ENCODE measurements at regions not wholly inside any gene's neighbourhood (a gene's known extent, or its start where the extent isn't known, plus 50 kb on each side); places are given as distances from the start of the nearest gene placed in this dataset.
"Not testable (repeated sequence)": the region's sequence is repeated elsewhere in the genome, so short reads cannot be mapped to it uniquely, and the experiment has no call there.

GRCh38 chr14:105711044-105711620 is 184.7 kb downstream of the TMEM121 start:
- no peak for DNase-seq

- DNase-seq, result no peak
These were observed 185.6 kb downstream of the TMEM121 start for GRCh38 chr14:105711841-105712460.

DNA sequence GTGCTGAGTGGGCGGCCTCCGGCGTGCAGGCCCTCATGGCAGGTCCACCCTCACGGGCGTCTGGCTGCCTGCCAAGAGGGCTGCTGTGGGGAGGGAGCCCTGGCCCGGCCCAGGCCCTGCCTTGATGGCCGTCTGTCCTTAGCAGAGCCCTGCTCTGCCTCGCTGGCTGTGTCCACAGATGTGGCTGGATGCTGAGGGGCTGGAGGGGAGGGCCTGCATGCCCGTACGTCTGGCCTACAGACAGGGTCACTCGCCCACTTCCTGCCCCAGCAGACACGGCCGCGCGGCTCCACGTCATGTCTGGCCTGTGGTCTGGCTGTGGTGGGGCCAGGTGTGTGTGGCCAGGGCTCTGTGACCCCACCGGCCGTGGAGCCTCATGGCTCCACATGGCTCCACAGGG is 186.3 kb downstream of the TMEM121 start:
- DNase-seq, result not testable (repeated sequence)

GRCh38 chr14:105713160-105713559 is 186.8 kb downstream of the TMEM121 start:
- DNase-seq, result not testable (repeated sequence)

DNA sequence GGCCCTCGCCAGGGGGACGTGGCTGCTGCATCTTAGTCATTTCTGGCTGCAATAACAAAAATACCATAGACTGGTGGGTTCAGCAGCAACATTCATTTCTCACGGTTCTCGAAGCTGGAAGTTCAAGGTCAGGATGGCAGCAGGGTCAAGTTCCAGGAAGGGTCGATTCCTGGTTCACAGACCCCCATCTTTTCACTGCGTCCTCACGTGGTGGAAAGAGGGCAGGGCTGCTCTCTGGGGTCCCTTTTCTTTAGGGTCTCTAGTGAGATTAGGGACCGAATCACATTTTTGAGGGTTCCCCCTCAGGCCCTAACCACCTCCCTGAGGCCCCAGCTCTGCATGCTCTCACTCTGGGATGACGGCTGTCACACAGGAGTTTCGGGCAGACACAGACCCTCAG is 187.5 kb downstream of the TMEM121 start:
- DNase-seq, result not testable (repeated sequence)

- not testable (repeated sequence) for DNase-seq
These were observed 192.4 kb downstream of the TMEM121 start for GRCh38 chr14:105718787-105719186.

GRCh38 chr14:105720106-105720505 is 193.7 kb downstream of the TMEM121 start:
- DNase-seq, result not testable (repeated sequence)

DNA sequence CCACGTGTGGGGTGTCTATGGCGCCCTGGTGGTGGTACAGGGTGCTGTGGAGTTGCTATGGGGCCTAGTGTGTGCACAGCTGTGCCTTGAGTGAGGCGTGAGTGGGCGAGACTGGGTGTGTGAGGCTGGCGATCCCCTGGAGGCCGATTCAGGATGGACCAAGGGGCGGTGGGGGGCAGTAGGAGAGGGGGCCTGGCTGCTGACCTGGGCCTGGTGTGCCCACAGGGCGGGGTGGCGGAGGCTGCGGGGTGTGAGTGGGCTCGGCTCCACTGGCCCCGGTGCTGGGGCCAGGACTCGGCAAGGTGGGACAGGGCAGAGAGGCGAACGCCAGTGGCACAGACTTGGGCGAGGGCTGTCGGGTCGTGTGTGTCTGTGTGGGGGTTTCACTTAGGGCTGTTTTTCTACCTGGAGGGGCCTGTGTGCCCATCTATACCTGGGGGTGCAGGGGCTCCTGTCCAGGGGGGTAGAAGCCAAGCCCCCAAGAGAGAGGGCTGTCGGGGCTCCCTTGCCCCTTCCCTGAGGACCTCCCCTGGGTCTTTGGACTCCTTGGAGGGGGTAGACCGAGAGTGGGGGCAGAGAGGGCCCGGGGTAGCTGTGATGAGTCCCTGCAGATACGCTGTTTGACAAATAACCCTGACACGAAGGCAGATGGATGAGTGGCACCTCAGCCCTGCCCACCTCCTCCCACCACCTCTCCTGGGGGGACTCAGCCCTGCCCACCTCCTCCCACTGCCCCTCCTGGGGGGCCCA is 194.6 kb downstream of the TMEM121 start:
- not testable (repeated sequence) for DNase-seq

DNA sequence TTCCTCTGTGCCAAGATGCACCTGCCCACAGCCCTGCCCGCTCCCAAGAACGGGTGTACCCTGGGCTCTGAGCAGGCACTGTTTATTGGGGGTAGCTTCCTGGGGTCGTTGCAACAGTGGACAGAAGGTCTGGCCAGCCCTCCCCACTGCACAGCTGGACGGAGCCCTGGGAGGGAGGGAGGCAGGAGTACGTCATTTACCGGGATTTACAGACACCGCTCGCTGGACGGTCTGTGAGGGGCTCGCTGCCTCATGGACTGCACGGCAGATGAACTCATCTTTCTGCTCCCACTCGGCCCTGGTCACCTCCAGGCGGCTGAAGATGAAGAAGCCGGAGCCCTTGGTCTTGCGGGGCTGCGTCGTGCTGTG is 195.2 kb downstream of the TMEM121 start:
- DNase-seq, result not testable (repeated sequence)

DNA sequence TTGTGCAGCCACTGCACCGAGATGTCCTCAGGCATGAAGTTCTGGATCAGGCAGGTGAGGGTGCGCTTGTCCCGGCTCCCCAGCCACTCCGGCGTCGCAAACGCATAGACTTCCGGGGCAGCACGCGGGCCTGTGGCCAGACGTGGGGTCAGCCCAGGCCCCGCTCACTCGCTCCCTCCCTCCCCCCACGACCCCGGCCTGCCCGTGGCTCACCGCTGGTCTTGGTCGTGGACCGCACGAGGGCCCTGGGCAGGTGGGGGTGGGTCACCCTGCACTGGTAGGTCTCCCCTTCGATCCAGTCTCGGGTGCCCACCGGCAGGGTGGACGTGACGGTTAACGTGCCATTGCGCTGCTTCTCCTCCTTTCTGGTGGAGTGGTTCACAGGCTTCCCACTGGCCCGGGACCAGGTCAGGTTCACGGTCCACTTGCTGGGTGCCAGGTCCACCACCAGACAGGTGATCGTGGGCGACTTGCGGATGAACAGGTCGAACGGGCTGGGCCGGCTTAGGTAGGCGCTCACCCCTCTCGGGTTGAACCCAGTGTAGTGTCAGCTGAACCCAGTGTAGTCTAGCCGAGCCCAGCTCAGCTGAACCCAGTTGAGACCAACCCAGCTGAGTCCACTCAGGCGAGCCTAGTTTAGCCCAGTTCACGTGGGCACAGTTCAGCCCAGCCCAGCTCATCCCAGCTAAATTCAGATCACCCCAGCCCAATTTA is 195.8 kb downstream of the TMEM121 start:
- not testable (repeated sequence) for DNase-seq

GRCh38 chr14:105723271-105723670 is 196.9 kb downstream of the TMEM121 start:
- DNase-seq, result not testable (repeated sequence)

DNA sequence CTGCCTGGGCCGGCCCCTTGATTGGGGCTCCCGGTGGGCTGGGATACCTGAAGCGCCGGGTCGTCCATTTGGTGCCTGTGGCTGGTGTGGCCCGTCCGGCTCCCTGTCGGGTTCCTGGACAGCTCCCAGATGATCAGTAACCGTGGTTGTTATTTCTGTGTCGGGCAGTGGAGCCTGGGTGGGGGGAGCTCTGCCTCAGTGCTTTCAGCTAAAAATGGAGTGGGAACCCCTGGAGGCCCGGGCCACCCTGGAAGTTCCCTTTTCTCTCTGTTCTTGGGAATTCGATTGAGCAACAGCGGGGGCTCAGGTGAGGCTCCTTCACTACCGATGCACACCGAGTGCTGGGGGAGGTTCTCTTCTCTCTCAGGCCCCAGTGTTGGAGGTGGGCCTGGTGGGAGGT is 197.4 kb downstream of the TMEM121 start:
- not testable (repeated sequence) for DNase-seq

DNA sequence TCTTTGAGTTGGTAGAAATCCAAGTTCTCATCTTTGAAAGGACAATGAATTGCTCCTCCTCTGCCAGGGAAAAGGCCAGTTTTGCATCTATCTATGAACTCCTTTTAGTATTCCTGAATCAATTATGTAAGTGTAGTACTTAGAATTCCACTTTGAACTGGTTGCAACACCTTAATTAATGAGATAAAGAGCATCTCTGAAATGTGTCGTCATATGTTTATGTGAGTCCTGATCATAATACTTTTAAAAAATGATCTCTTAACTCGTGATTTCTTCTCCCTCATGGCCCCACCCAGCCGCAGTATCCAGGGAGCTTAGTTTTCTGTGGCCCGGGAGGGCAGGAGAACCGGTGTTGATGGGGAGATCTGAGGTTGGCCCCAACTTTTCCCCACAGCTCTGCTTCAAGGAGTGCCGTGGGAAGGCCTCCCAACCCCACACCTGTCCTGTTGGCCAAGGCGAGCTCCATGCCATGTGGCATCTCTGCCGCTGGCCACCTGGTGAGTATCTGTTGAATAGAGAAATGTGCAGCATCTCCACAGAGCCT is 203.5 kb downstream of the TMEM121 start:
- not testable (repeated sequence) for DNase-seq

GRCh38 chr14:105730731-105731130 is 204.3 kb downstream of the TMEM121 start:
- DNase-seq, result not testable (repeated sequence)

DNA sequence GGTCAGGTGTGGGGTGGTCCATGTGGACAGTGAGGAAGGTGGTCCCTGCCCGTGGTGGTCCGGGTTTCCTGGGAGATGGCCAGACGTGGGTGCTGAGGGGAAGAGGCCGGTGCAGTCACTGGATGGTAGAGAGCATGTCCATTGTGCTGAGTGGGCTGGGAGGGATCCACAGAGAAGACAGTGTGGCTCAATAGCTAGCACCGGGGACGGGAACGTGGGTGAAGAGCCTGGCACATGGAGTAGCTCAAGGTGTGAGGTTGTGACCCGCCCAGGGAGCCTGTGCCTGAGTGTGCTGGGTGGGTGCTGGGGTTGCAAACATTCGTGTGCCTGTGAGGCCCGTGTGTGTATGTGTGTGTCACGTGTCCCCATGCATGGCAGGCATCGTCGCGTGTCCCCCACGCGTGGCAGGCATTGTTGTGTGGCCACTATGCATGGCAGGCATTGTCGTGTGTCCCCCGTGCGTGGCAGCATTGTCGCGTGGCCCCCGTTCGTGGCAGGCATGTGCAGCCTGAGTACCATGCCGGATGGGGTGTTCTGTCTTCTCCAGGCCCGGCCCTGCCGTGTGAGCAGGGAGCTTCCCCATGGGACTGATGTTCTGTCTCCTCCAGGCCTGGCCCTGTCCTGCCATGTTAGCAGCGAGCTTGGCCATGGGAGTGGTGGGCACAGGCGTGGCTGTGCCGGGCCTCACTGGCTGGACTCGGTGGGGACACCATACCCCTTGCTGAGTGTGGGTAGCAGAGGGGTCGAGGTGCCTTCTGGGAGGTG is 205.0 kb downstream of the TMEM121 start:
- not testable (repeated sequence) for DNase-seq

DNA sequence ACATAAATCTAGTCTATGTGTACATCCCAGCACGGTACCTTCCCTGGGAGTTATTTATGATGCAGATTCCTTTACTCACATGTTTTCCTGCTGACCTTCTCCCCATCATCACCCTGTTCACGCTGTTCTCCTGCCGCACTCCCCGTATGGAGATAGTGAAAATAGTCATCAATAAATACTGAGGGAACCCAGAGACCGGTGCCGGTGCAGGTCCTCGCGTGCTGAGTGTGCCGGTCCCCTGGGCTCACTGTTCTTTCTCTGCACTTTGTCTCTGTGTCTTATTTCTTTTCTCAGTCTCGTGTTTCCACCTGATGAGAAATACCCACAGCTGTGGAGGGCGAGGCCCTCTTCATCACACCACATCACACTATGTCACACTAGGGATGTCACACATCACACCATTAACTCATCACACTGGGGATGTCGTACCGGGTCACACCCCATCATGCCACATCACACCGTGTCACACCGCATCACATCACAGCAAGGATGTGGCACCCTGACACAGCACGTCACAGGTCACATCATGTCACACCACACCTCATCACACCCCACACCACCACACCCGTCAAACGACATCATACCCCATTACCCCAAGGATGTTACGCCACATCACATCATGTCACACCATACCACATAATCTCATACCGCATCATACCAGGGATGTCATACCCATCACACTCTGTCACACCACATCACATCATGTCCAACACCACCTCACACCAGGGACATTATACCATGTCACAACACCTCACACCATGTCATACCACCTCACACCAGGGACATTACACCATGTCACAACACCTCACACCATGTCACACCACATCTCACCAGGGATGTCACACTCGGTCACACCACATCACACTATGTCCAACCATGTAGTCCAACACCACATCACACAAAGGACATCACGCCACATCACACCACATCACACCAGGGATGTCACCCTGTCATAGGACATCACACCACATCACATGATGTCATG is 207.0 kb downstream of the TMEM121 start:
- no peak for DNase-seq

DNA sequence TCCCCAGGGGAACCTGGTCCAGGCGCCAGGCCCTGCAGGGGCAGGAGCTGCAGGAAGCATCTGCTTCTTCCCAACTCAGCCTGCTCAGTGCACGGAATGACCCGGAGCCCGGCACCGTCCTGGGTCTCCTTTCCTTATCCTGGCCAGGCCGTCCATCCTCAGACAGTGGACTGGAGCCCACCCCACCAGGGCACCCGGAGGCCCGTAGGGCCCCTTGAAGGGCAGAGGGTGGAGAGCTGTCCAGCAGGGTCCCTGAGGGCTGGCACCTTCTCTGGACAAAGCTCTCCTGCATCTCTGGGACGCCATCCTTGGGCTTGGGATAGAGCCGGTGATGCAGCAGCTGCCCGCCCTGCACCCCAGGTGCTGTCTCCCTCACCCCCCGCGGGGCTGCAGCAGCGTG is 207.9 kb downstream of the TMEM121 start:
- not testable (repeated sequence) for DNase-seq

DNA sequence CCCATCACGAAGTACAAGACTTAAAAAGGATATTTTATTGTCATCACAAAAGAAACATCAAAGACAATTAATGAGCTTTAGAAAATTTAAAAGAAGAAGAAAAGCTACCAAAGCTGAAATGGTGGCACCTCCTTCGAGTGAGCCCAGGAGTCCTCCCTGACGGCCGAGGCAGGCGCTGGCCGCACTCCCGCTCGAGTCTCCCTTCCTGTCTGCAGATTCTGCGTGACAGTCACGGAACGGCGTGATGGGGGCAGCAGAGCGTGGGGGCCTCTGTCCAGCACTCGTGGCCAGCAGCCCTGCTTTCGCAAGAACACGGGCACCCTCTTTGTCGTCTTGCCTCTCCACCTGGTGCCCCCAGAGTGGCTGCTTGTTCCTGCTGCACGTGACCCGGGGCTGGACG is 209.9 kb downstream of the TMEM121 start:
- DNase-seq, result not testable (repeated sequence)

GRCh38 chr14:105737504-105738246 is 211.3 kb downstream of the TMEM121 start:
- no peak for DNase-seq

DNA sequence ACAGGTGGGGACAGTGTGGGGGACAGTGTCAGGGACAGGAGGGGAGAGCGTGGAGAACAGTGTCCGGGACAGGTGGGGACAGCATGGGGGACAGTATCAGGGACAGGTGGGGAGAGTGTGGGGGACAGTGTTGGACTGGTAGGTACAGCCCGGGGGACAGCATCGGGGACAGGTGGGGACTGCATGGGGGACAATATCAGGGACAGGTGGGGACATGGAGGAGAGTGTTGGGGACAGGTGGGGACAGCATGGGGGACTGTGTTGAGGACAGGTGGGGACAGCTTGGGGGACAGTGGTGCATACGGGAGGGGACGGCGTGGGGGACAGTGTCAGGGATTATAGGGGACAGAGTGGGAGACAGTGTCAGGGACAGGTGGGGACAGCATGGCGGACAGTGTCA is 212.3 kb downstream of the TMEM121 start:
- DNase-seq, result no peak
